Colonic mucosa (tissue), 4 donors: ENCODE measurements at regions not wholly inside any gene's neighbourhood (a gene's known extent, or its start where the extent isn't known, plus 50 kb on each side); places are given as distances from the start of the nearest gene placed in this dataset.

Experiments used
- DNase-seq: peaks from one replicate; pipeline ENCODE4 v3.0.0-alpha.2; 2020
- H3K27ac ChIP-seq: fragments of 200-600 bp; one replicate; pipeline ENCODE4 v1.8.0; 2021
- H3K27me3 ChIP-seq: fragments of 200-600 bp; one replicate; pipeline ENCODE4 v1.8.0; 2021
- H3K36me3 ChIP-seq: fragments of 200-600 bp; one replicate; pipeline ENCODE4 v1.8.0; 2021
- H3K4me1 ChIP-seq: fragments of 200-600 bp; one replicate; pipeline ENCODE4 v1.8.0; 2021; ENCODE audit warnings: mild to moderate bottlenecking
- H3K4me3 ChIP-seq: fragments of 200-600 bp; one replicate; pipeline ENCODE4 v1.8.0; 2021
- H3K9ac ChIP-seq, 2 donors: one replicate each; pipeline ENCODE4 v1.7.0; 2013; ENCODE audit warnings: control low read depth in 2 of 2, low read depth in 2 of 2, low read length in 2 of 2
- H3K9me3 ChIP-seq: fragments of 200-600 bp; one replicate; pipeline ENCODE4 v1.8.0; 2021
- intact Hi-C: fragments of 100-400 bp; cut with DNase I; formaldehyde crosslinking; loops from one replicate; pipeline ENCODE4 v1.14.1; 2022
- TF ChIP-seq, protein P1 (sequence below): fragments of 200-600 bp; IDR thresholded peaks from one replicate; pipeline ENCODE4 v1.8.0; 2022; ENCODE audit warnings: antibody characterized with exemption, mild to moderate bottlenecking
- donor health status: healthy.
- donor health status: DM: no; HTN: no; CAD: no.
- donor health status: DM: no; HTN: no; CAD: no.

DNA sequence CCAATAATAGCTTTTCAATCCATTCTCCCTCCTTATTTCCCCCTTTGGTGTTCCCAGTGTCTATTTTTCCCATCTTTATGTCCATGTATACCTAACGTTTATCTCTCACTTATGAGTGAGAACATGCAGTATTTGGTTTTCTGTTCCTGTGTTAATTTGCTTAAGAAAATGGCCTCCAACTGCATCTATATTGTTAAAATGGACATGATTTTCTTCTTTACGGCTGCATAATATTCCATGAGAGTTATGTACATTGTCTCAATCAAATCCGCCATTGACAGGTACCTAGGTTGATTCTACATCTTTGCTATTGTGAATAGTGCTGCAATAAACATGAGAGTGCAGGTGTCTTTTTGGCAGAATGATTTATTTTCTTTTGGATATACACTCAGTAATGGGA is 126.7 kb downstream of the CTH start:
- H3K27ac ChIP-seq: no peak overlapping the region
- H3K36me3 ChIP-seq: no peaks in the 10 kb centered on the region
- no peaks in the 10 kb centered on the region for H3K4me1 ChIP-seq
- no peak overlapping the region for H3K4me3 ChIP-seq
- no peak overlapping the region for H3K9ac ChIP-seq
- intact Hi-C loops: no loop called here
- DNase-seq: no peak
- no peaks in the 10 kb centered on the region for H3K27me3 ChIP-seq
- H3K9me3 ChIP-seq: no peaks in the 10 kb centered on the region
- TF ChIP-seq, protein P1, sequence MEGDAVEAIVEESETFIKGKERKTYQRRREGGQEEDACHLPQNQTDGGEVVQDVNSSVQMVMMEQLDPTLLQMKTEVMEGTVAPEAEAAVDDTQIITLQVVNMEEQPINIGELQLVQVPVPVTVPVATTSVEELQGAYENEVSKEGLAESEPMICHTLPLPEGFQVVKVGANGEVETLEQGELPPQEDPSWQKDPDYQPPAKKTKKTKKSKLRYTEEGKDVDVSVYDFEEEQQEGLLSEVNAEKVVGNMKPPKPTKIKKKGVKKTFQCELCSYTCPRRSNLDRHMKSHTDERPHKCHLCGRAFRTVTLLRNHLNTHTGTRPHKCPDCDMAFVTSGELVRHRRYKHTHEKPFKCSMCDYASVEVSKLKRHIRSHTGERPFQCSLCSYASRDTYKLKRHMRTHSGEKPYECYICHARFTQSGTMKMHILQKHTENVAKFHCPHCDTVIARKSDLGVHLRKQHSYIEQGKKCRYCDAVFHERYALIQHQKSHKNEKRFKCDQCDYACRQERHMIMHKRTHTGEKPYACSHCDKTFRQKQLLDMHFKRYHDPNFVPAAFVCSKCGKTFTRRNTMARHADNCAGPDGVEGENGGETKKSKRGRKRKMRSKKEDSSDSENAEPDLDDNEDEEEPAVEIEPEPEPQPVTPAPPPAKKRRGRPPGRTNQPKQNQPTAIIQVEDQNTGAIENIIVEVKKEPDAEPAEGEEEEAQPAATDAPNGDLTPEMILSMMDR: no peak

DNA sequence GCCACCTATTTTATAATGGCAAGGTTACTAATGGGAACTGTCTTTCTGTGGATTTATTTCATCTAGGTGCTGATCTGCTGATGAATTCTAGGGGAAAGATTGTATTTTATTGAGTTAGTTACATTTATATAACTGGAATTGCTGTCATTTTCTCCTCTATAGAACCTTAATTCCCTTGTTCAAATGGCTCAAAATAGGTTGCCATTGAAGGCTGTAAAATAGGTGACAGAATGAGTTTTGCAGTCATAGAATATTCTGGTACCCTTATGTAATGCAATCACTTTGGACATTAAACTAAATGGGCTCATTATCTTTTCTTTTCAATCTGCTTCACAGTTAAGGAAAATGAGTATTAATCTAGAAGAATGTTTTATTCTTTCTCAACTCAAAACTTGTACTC is 131.0 kb downstream of the CTH start:
- Histone ChIP-seq H3K9ac (no peak overlapping the region), H3K36me3 (no peaks in the 10 kb centered on the region), H3K9me3 (no peaks in the 10 kb centered on the region), H3K27me3 (no peaks in the 10 kb centered on the region), H3K4me3 (no peak overlapping the region), H3K27ac (no peak overlapping the region), H3K4me1 (no peaks in the 10 kb centered on the region)
- intact Hi-C loops: no loop called here
- no peak for DNase-seq
- TF ChIP-seq, protein P1: no peak

- DNase-seq: no peak
- no peaks in the 10 kb centered on the region for H3K36me3 ChIP-seq
- intact Hi-C loops: no loop called here
- no peaks in the 10 kb centered on the region for H3K27me3 ChIP-seq
- no peak overlapping the region for H3K27ac ChIP-seq
- H3K9ac ChIP-seq: no peak overlapping the region
- H3K4me1 ChIP-seq: no peaks in the 10 kb centered on the region
- no peaks in the 10 kb centered on the region for H3K9me3 ChIP-seq
- TF ChIP-seq, protein P1: no peak
- no peak overlapping the region for H3K4me3 ChIP-seq
Measured at GRCh38 chr1:70542856-70543255, 131.8 kb downstream of the CTH start.

- no peaks in the 10 kb centered on the region for H3K4me1 ChIP-seq
- TF ChIP-seq, protein P1: no peak
- no peak for DNase-seq
- intact Hi-C loops: no loop called here
- no peaks in the 10 kb centered on the region for H3K9me3 ChIP-seq
- H3K27me3 ChIP-seq: no peaks in the 10 kb centered on the region
- no peak overlapping the region for H3K27ac ChIP-seq
- no peaks in the 10 kb centered on the region for H3K36me3 ChIP-seq
- H3K9ac ChIP-seq: no peak overlapping the region
- H3K4me3 ChIP-seq: no peak overlapping the region
Measured at GRCh38 chr1:70546726-70547125, 135.7 kb downstream of the CTH start.

DNA sequence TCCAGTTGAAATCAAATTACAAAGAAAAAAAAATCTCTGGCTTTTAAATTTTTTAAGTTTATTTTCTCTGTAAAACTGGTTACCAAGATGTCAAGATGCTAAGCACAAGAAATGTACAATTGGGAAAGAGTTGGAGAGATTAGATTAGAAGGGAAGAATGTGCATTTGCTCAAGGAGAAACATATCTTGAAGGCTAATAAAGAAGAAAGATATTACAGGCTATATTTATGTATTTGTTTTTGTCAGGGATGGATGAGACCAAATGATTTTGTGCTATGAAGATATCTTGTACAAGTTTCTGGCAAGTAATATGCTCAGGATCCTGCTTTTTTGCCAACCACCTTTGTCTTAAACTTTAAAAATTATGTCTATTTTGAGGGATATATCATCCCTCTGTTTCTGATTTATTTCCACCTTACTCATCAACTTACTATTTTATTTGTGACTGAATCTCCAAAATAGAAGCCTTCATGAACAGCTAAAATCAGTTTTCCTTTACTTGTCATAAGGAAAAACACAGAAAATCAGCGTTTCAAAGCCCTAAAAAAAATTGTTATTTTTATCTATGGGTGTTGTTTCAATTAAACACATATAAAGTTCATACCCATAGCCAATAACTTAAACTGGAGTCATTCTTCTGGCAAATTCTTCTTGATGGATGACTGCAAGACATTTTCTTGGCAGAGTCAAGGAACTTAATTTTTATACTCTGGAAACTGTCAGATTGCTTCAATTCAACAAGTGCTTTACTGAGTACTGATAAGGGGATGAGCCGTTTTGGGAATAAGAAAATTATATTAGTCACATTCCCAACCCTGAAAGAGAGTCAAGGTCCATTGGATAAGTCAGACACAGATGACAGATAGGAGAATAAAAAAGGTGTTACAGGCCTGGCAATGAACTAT is 141.8 kb downstream of the CTH start:
- Histone ChIP-seq H3K4me1 (no peaks in the 10 kb centered on the region), H3K9me3 (no peaks in the 10 kb centered on the region), H3K27me3 (no peaks in the 10 kb centered on the region), H3K4me3 (no peak overlapping the region), H3K27ac (no peak overlapping the region), H3K36me3 (no peaks in the 10 kb centered on the region), H3K9ac (no peak overlapping the region)
- intact Hi-C loops: no loop called here
- no peak for DNase-seq
- TF ChIP-seq, protein P1: no peak
